Breast epithelium (tissue), 4 donors: ENCODE measurements at regions not wholly inside any gene's neighbourhood (a gene's known extent, or its start where the extent isn't known, plus 50 kb on each side); places are given as distances from the start of the nearest gene placed in this dataset.

ENCODE experiments used
- DNase-seq, 2 donors: peaks; one replicate each; pipeline ENCODE4 v3.0.0-alpha.2; 2019; ENCODE audit warnings: low spot score in 2 of 2
- H3K27ac ChIP-seq, 2 donors: fragments of 200-600 bp; sonication (generic) in 1 of 2; one replicate each; pipeline ENCODE4 v1.5.1; 2016 to 2019; ENCODE audit warnings: mild to moderate bottlenecking in 1 of 2
- H3K27me3 ChIP-seq, 2 donors: fragments of 200-600 bp; sonication (generic) in 1 of 2; one replicate each; pipeline versions ENCODE4 v1.5.1 to v1.6.0; 2017 to 2019; ENCODE audit warnings: control low read depth in 1 of 2, mild to moderate bottlenecking in 1 of 2
- H3K36me3 ChIP-seq: fragments of 200-600 bp; one replicate; pipeline ENCODE4 v1.5.1; 2019
- H3K4me1 ChIP-seq, 2 donors: fragments of 200-600 bp; sonication (generic); one replicate each; pipeline ENCODE4 v1.5.1; 2016 to 2019; ENCODE audit warnings: control low read depth in 1 of 2
- H3K4me3 ChIP-seq, 3 donors: fragments of 200-600 bp; sonication (generic); 1 replicate in 2 of 3; 2 replicates in 1 of 3; pipeline ENCODE4 v1.5.1; 2016 to 2019; ENCODE audit warnings: mild to moderate bottlenecking in 3 of 3, moderate library complexity in 2 of 3
- H3K9me3 ChIP-seq, 2 donors: fragments of 200-600 bp; sonication (generic) in 1 of 2; one replicate each; pipeline ENCODE4 v1.5.1; 2016 to 2019; ENCODE audit warnings: control low read depth in 1 of 2
- CTCF ChIP-seq, 3 donors: fragments of 450-650 bp; IDR thresholded peaks; one replicate each; pipeline ENCODE4 v1.5.1; 2016 to 2017; ENCODE audit warnings: antibody characterized with exemption in 3 of 3, mild to moderate bottlenecking in 3 of 3, moderate library complexity in 3 of 3
- POLR2A ChIP-seq: fragments of 450-650 bp; IDR thresholded peaks from one replicate; pipeline ENCODE4 v1.6.1; 2016; ENCODE audit warnings: antibody characterized with exemption, mild to moderate bottlenecking, moderate library complexity
- POLR2AphosphoS5 ChIP-seq, 3 donors: sonication (generic); formaldehyde crosslinking; IDR thresholded peaks; one replicate each; pipeline ENCODE4 v1.6.1; 2017; ENCODE audit warnings: antibody characterized with exemption in 3 of 3
- intact Hi-C: fragments of 100-400 bp; cut with DNase I; formaldehyde crosslinking; loops from one replicate; pipeline ENCODE4 v1.15.1; 2023; ENCODE audit warnings: low total_unique reads

DNA sequence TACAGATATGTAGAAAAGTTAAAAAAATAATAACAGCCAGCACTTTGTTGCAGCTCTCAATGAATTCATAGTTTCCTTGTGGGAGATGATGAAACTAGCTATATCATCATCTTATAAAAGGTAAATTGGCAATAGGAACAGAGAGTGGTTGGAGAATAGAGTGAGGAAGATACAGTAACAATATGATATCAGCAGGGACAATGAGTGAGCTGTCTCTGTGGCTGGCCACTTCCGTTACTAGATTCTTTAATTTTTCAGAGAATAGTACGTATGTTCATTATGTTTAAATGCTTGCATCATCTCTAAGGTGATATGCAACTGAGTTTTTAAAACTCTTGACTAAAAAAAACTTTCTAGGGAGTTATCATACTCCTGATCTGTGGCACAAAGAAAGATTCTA, 1006.2 kb upstream of the FLRT2 start:
- no peak for TF ChIP-seq CTCF (IDR thresholded peaks at IDR 0.05)
- no peak for TF ChIP-seq POLR2AphosphoS5 (IDR thresholded peaks at IDR 0.05)
- no peak for TF ChIP-seq POLR2A
- Histone ChIP-seq H3K4me1 (no peaks in the 10 kb centered on the region), H3K9me3 (no peaks in the 10 kb centered on the region), H3K4me3 (no peak overlapping the region), H3K36me3 (no peaks in the 10 kb centered on the region), H3K27ac (no peak overlapping the region), H3K27me3 (no peaks in the 10 kb centered on the region)
- no peak for DNase-seq
- intact Hi-C loops, result no loop called here

- no peak for DNase-seq
- TF ChIP-seq POLR2A (no peak), CTCF (IDR thresholded peaks at IDR 0.05) (no peak), POLR2AphosphoS5 (IDR thresholded peaks at IDR 0.05) (no peak)
- Histone ChIP-seq H3K4me1 (no peaks in the 10 kb centered on the region), H3K36me3 (no peaks in the 10 kb centered on the region), H3K27me3 (no peaks in the 10 kb centered on the region), H3K4me3 (no peak overlapping the region), H3K27ac (no peak overlapping the region), H3K9me3 (no peaks in the 10 kb centered on the region)
- intact Hi-C loops, result no loop called here
Measured at GRCh38 chr14:84527706-84528105, 1002.2 kb upstream of the FLRT2 start.

DNA sequence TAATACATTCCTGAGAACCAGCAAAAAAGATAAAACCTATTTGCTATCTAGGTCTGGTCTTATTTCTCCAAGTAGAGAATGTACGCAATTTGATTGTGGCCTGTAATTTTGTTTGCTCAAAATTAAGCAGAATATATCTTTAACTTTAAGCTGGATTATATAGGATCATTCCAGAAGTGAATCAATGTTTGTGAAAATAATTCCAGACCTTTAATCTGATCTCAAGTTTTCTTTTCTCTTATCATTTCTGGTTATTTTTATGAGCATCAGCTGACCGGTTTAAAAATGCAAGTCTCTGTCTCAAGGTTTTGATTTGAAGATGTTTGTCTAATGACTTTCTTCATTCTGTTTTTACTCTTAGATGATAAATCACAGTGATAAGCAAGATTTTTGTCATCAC, 997.9 kb upstream of the FLRT2 start:
- Histone ChIP-seq H3K27ac (no peak overlapping the region), H3K36me3 (no peaks in the 10 kb centered on the region), H3K9me3 (no peaks in the 10 kb centered on the region), H3K4me3 (no peak overlapping the region), H3K27me3 (no peaks in the 10 kb centered on the region), H3K4me1 (no peaks in the 10 kb centered on the region)
- DNase-seq, result no peak
- intact Hi-C loops, result no loop called here
- no peak for TF ChIP-seq CTCF (IDR thresholded peaks at IDR 0.05)
- TF ChIP-seq POLR2AphosphoS5 (IDR thresholded peaks at IDR 0.05), result no peak
- TF ChIP-seq POLR2A, result no peak

- intact Hi-C loops, result no loop called here
- H3K4me1 ChIP-seq, result no peaks in the 10 kb centered on the region
- H3K4me3 ChIP-seq, result no peak overlapping the region
- H3K27me3 ChIP-seq, result no peaks in the 10 kb centered on the region
- no peak for DNase-seq
- H3K9me3 ChIP-seq, result no peaks in the 10 kb centered on the region
- no peak overlapping the region for H3K27ac ChIP-seq
- no peaks in the 10 kb centered on the region for H3K36me3 ChIP-seq
- TF ChIP-seq CTCF (IDR thresholded peaks at IDR 0.05) (no peak), POLR2A (no peak), POLR2AphosphoS5 (IDR thresholded peaks at IDR 0.05) (no peak)
Measured at GRCh38 chr14:84533181-84533725, 996.7 kb upstream of the FLRT2 start.

DNA sequence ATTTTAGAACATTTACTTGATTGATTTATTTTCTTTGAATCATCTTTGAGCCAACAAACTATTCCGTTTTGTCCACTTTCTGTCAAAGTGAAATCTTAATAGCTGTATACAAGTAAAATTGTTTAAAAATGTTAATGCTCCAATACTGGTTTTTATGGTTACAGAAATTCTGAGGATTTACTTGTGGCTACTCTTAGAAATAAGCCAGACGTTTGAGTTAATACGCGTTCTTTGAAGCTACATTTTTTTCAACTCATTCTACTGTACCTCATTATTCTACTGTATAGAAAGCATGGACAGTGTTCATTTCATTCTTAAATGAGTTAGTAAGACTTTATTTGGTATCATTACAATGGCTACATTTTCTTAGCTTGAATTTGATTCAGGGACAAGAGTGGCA, 996.2 kb upstream of the FLRT2 start:
- H3K4me1 ChIP-seq, result no peaks in the 10 kb centered on the region
- no peak for DNase-seq
- H3K9me3 ChIP-seq, result no peaks in the 10 kb centered on the region
- H3K36me3 ChIP-seq, result no peaks in the 10 kb centered on the region
- TF ChIP-seq POLR2AphosphoS5 (IDR thresholded peaks at IDR 0.05) (no peak), POLR2A (no peak), CTCF (IDR thresholded peaks at IDR 0.05) (no peak)
- H3K27ac ChIP-seq, result no peak overlapping the region
- H3K27me3 ChIP-seq, result no peaks in the 10 kb centered on the region
- H3K4me3 ChIP-seq, result no peak overlapping the region
- intact Hi-C loops, result no loop called here
